Gastrocnemius medialis (tissue), 4 donors: ENCODE measurements at regions not wholly inside any gene's neighbourhood (a gene's known extent, or its start where the extent isn't known, plus 50 kb on each side); places are given as distances from the start of the nearest gene placed in this dataset.

Experiments used
- ATAC-seq, 2 donors: fragments of 150-250 bp; one replicate each; pipeline ENCODE4 v1.9.1; 2016
- DNase-seq, 2 donors: peaks; one replicate each; pipeline ENCODE4 v3.0.0-alpha.2; 2019
- H3K27ac ChIP-seq, 4 donors: fragments of 200-600 bp; sonication (generic); 1 replicate in 1 of 4; 2 replicates in 3 of 4; pipeline ENCODE4 v1.5.1; 2016 to 2018; ENCODE audit warnings: mild to moderate bottlenecking in 2 of 4, moderate library complexity in 1 of 4
- H3K27me3 ChIP-seq, 3 donors: fragments of 200-600 bp; sonication (generic) in 2 of 3; 1 replicate in 1 of 3; 2 replicates in 2 of 3; pipeline versions ENCODE4 v1.5.1 to v1.6.0; 2016 to 2019; ENCODE audit warnings: mild to moderate bottlenecking in 1 of 3, moderate library complexity in 1 of 3
- H3K36me3 ChIP-seq, 2 donors: fragments of 200-600 bp; sonication (generic) in 1 of 2; one replicate each; pipeline ENCODE4 v1.5.1; 2017 to 2018
- H3K4me1 ChIP-seq, 2 donors: fragments of 200-600 bp; sonication (generic) in 1 of 2; one replicate each; pipeline ENCODE4 v1.5.1; 2016 to 2017; ENCODE audit warnings: mild to moderate bottlenecking in 2 of 2
- H3K4me3 ChIP-seq, 4 donors: fragments of 200-600 bp; sonication (generic) in 3 of 4; 1 replicate in 1 of 4; 2 replicates in 3 of 4; pipeline ENCODE4 v1.5.1; 2016 to 2019; ENCODE audit warnings: mild to moderate bottlenecking in 2 of 4
- H3K9me3 ChIP-seq, 3 donors: fragments of 200-600 bp; sonication (generic) in 2 of 3; 1 replicate in 1 of 3; 2 replicates in 2 of 3; pipeline ENCODE4 v1.5.1; 2016 to 2019
- POLR2A ChIP-seq, 2 donors: fragments of 450-650 bp; IDR thresholded peaks; one replicate each; pipeline ENCODE4 v1.6.1; 2017; ENCODE audit warnings: antibody characterized with exemption in 2 of 2, mild to moderate bottlenecking in 2 of 2, moderate library complexity in 2 of 2
- in situ Hi-C, 4 donors: fragments of 200-750 bp; cut with MboI; loops; one replicate each; pipeline versions ENCODE4 v1.15.0 to v1.8.0; 2017; ENCODE audit warnings: low sequenced_read_pairs in 4 of 4
- intact Hi-C: fragments of 100-400 bp; cut with DNase I; formaldehyde crosslinking; loops from one replicate; pipeline ENCODE4 v1.15.1; 2023; ENCODE audit warnings: low total_unique reads
- TF ChIP-seq, protein P1 (sequence below), 5 experiments: fragments of 450-650 bp in 3 of 5; fragments of 200-600 bp in 2 of 5; sonication (generic) in 2 of 5; IDR thresholded peaks in 4 of 5; conservative IDR thresholded peaks in 1 of 5; 1 replicate in 4 of 5; 2 replicates in 1 of 5; pipeline ENCODE4 v1.5.1; 2016 to 2019; ENCODE audit warnings: antibody characterized with exemption in 5 of 5, mild to moderate bottlenecking in 3 of 5, moderate library complexity in 3 of 5

GRCh38 chr5:39539470-39539869, 114.7 kb upstream of the DAB2 start:
- intact Hi-C loops, result no loop called here
- Histone ChIP-seq H3K27me3 (no peaks in the 10 kb centered on the region), H3K9me3 (no peaks in the 10 kb centered on the region), H3K27ac (no peak overlapping the region), H3K4me3 (no peak overlapping the region), H3K36me3 (no peaks in the 10 kb centered on the region), H3K4me1 (peaks cover 0 to 3% of the 10 kb centered on the region in 2 donors)
- DNase-seq (no peak), ATAC-seq (no peak)
- TF ChIP-seq POLR2A (IDR thresholded peaks at IDR 0.05), result no peak
- TF ChIP-seq, protein P1, sequence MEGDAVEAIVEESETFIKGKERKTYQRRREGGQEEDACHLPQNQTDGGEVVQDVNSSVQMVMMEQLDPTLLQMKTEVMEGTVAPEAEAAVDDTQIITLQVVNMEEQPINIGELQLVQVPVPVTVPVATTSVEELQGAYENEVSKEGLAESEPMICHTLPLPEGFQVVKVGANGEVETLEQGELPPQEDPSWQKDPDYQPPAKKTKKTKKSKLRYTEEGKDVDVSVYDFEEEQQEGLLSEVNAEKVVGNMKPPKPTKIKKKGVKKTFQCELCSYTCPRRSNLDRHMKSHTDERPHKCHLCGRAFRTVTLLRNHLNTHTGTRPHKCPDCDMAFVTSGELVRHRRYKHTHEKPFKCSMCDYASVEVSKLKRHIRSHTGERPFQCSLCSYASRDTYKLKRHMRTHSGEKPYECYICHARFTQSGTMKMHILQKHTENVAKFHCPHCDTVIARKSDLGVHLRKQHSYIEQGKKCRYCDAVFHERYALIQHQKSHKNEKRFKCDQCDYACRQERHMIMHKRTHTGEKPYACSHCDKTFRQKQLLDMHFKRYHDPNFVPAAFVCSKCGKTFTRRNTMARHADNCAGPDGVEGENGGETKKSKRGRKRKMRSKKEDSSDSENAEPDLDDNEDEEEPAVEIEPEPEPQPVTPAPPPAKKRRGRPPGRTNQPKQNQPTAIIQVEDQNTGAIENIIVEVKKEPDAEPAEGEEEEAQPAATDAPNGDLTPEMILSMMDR (IDR thresholded peaks at IDR 0.05 in 4 of 5, conservative IDR thresholded peaks at IDR 0.05 in 1 of 5), result no peak
- in situ Hi-C loops, result loop anchor here in 1 of 4 donors (25.0 kb wide), 1 partner anchor 152 kb away; no protein-coding TSS in a partner anchor

DNA sequence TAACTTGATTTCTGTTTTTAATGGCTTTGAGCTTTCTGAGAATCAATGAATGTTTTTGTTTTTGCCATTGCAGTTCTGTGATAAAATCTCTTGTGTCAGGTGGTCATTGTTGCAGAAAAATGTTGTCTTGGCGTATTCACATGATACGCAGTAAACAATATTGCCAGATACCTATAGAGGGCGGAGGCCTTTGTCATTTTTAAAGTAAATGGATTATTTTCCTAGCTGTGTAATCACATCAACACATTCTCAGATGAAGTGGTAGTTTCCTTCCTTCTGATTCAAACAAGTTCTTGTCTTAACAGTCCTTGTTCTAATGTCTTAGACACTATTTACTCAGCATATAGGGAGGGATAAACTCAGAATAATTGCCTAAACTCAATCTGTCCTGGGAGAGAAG, 109.9 kb upstream of the DAB2 start:
- in situ Hi-C loops (loop anchor here in 1 of 4 donors (25.0 kb wide), 1 partner anchor 147 kb away; no protein-coding TSS in a partner anchor), intact Hi-C loops (no loop called here)

GRCh38 chr5:39533749-39534148, 109.0 kb upstream of the DAB2 start:
- H3K4me1 ChIP-seq, result no peaks in the 10 kb centered on the region
- no peak for TF ChIP-seq POLR2A (IDR thresholded peaks at IDR 0.05)
- TF ChIP-seq, protein P1 (IDR thresholded peaks at IDR 0.05 in 4 of 5, conservative IDR thresholded peaks at IDR 0.05 in 1 of 5), result no peak
- in situ Hi-C loops (loop anchor here in 1 of 4 donors (25.0 kb wide), 1 partner anchor 146 kb away; no protein-coding TSS in a partner anchor), intact Hi-C loops (no loop called here)
- ATAC-seq (no peak), DNase-seq (no peak)
- no peak overlapping the region for H3K4me3 ChIP-seq
- no peaks in the 10 kb centered on the region for H3K36me3 ChIP-seq
- H3K9me3 ChIP-seq, result no peaks in the 10 kb centered on the region
- no peak overlapping the region for H3K27ac ChIP-seq
- H3K27me3 ChIP-seq, result no peaks in the 10 kb centered on the region

More for the DNA sequence above, 109.9 kb upstream of the DAB2 start:
- DNase-seq (no peak), ATAC-seq (no peak)
- Histone ChIP-seq H3K27me3 (no peaks in the 10 kb centered on the region), H3K4me3 (no peak overlapping the region), H3K27ac (no peak overlapping the region), H3K4me1 (no peaks in the 10 kb centered on the region), H3K36me3 (no peaks in the 10 kb centered on the region), H3K9me3 (no peaks in the 10 kb centered on the region)
- TF ChIP-seq, protein P1 (IDR thresholded peaks at IDR 0.05 in 4 of 5, conservative IDR thresholded peaks at IDR 0.05 in 1 of 5), result no peak
- no peak for TF ChIP-seq POLR2A (IDR thresholded peaks at IDR 0.05)

DNA sequence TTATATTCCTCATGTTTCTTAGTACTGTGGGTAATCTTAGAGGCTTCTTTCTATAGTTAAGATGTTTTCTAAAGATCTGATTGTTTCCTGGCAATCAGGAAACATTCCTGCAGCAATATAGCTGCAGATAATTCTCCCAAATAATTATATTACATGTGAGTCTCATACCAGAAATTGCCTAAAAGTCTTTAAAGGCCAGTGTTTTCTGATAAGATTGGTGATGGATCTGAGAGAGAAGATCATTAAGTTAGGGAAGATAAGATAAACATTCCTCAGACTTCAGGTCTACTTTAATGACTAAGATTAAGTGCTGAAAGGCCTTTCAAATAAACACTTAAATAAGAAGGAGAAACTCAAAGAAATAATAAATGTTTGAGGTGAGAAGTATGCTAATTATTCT, 107.7 kb upstream of the DAB2 start:
- no peaks in the 10 kb centered on the region for H3K27me3 ChIP-seq
- no peak overlapping the region for H3K27ac ChIP-seq
- intact Hi-C loops (no loop called here), in situ Hi-C loops (loop anchor here in 1 of 4 donors (25.0 kb wide), 1 partner anchor 145 kb away; no protein-coding TSS in a partner anchor)
- no peaks in the 10 kb centered on the region for H3K4me1 ChIP-seq
- DNase-seq (no peak), ATAC-seq (no peak)
- H3K4me3 ChIP-seq, result no peak overlapping the region
- TF ChIP-seq, protein P1 (IDR thresholded peaks at IDR 0.05 in 4 of 5, conservative IDR thresholded peaks at IDR 0.05 in 1 of 5), result no peak
- TF ChIP-seq POLR2A (IDR thresholded peaks at IDR 0.05), result no peak
- H3K36me3 ChIP-seq, result no peaks in the 10 kb centered on the region
- H3K9me3 ChIP-seq, result no peaks in the 10 kb centered on the region

DNA sequence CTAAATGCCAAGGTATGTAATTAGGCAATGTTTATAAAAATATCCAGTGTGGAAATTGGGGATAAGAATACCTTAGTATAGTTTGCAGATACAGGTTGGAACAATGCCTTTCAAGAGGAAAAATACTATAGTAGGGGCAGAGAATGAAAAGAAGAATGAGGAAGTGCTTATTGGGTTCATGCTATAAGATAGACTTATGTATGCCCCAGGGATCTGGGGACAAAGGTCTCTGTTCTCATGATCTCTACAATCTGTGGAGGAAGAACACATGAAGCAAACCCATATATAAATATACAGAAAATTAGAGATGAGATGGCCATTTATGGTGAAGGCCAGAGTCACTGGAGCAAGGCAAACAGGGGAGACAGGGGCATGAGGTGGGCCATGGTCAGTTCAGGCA, 106.5 kb upstream of the DAB2 start:
- Histone ChIP-seq H3K9me3 (no peaks in the 10 kb centered on the region), H3K27ac (no peak overlapping the region), H3K4me3 (no peak overlapping the region), H3K36me3 (no peaks in the 10 kb centered on the region), H3K27me3 (no peaks in the 10 kb centered on the region), H3K4me1 (no peaks in the 10 kb centered on the region)
- intact Hi-C loops, result no loop called here
- in situ Hi-C loops, result loop anchor here in 1 of 4 donors (25.0 kb wide), 1 partner anchor 144 kb away; no protein-coding TSS in a partner anchor
- ATAC-seq (no peak), DNase-seq (no peak)
- TF ChIP-seq, protein P1 (IDR thresholded peaks at IDR 0.05 in 4 of 5, conservative IDR thresholded peaks at IDR 0.05 in 1 of 5), result no peak
- no peak for TF ChIP-seq POLR2A (IDR thresholded peaks at IDR 0.05)
